Activated B cell treated with CpG ODN at 0.5 μM for 24 hours (primary cell): ENCODE measurements at regions not wholly inside any gene's neighbourhood (a gene's known extent, or its start where the extent isn't known, plus 50 kb on each side); places are given as distances from the start of the nearest gene placed in this dataset.

Experiments used
- ATAC-seq: fragments of 200-7000 bp; cut with Tn5 transposase; one replicate; pipeline ENCODE4 v1.10.0; 2021; ENCODE audit warnings: low read depth, mild to moderate bottlenecking, moderate library complexity
- CTCF ChIA-PET: fragments of 350-600 bp; sonication (Branson Sonifier 250); formaldehyde crosslinking; loops from one replicate; lab custom pipeline; 2021; ENCODE audit warnings: antibody characterized with exemption; lab: Charles Lee
- POLR2A ChIA-PET: fragments of 350-600 bp; sonication (Branson Sonifier 250); formaldehyde crosslinking; loops from one replicate; lab custom pipeline; 2021; ENCODE audit warnings: antibody characterized with exemption; lab: Charles Lee
- DNase-seq: peaks from one replicate; pipeline ENCODE4 v3.0.0; 2022
- H3K27ac Mint-ChIP-seq: one replicate; pipeline ENCODE4 v1.8.0; 2020; ENCODE audit warnings: mixed read lengths
- H3K27me3 Mint-ChIP-seq: one replicate; pipeline ENCODE4 v1.8.0; 2021; ENCODE audit warnings: mixed read lengths
- H3K36me3 Mint-ChIP-seq: one replicate; pipeline ENCODE4 v1.8.0; 2021; ENCODE audit warnings: low read depth, mixed read lengths
- H3K4me1 Mint-ChIP-seq: one replicate; pipeline ENCODE4 v1.8.0; 2021; ENCODE audit warnings: mixed read lengths
- H3K4me3 Mint-ChIP-seq: one replicate; pipeline ENCODE4 v1.8.0; 2020; ENCODE audit warnings: mild to moderate bottlenecking, mixed read lengths
- H3K9me3 Mint-ChIP-seq: one replicate; pipeline ENCODE4 v1.8.0; 2020; ENCODE audit warnings: mixed read lengths
- CTCF ChIP-seq: fragments of 200-600 bp; IDR thresholded peaks from one replicate; pipeline ENCODE4 v1.8.0; 2022; ENCODE audit warnings: antibody characterized with exemption, mild to moderate bottlenecking
- intact Hi-C: fragments of 100-400 bp; cut with micrococcal nuclease; formaldehyde crosslinking; loops from one replicate; pipeline ENCODE4 v1.15.1; 2024

DNA sequence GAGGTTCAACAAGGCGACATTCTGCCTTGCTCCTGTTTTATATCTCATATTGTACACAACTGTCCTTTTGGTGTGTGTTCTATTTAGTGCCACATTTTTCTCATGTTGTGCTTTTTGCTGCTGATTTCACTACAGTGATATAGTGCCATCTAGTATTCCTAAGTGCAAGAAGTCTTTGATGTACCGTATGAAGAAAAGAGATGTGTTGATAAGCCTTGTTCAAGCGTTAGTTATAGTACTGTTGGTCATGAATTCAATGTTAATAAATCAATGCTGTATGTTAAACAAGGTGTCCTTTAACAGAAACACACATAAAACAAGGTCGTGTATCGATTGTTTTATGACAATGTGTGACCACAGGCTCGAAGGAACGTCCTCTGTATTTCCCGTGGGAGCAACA is 939.4 kb downstream of the GATA3 start:
- POLR2A ChIA-PET: no interaction called here
- H3K36me3 Mint-ChIP-seq: no peaks in the 10 kb centered on the region
- no peak for DNase-seq
- H3K27me3 Mint-ChIP-seq: no peaks in the 10 kb centered on the region
- CTCF ChIA-PET: no interaction called here
- TF ChIP-seq CTCF: no peak
- H3K27ac Mint-ChIP-seq: no peak overlapping the region
- H3K9me3 Mint-ChIP-seq: no peaks in the 10 kb centered on the region
- H3K4me1 Mint-ChIP-seq: no peaks in the 10 kb centered on the region
- intact Hi-C loops: no loop called here
- H3K4me3 Mint-ChIP-seq: no peak overlapping the region
- ATAC-seq: no peak

DNA sequence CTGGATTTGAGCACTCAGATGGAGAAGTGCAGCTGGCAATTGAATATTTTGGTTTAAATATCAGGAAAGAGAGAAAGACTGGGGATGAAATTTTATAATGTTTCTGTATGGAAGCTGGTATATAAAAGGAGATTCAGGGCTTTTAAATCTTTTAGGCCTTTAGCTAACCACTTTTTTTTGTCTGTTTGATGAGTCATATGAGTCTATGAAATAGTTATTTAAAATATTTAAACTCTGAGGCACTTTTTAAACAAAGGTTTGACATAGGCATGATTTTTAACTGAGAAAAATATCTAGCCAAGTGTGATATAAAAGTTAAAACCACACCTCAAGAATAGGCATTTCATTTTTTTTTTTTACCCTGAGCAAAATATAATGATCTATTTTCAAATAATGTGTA is 944.3 kb downstream of the GATA3 start:
- no peak for TF ChIP-seq CTCF
- Mint-ChIP-seq H3K4me1 (no peaks in the 10 kb centered on the region), H3K4me3 (no peak overlapping the region), H3K9me3 (no peaks in the 10 kb centered on the region), H3K27ac (no peak overlapping the region), H3K36me3 (no peaks in the 10 kb centered on the region), H3K27me3 (no peaks in the 10 kb centered on the region)
- CTCF ChIA-PET: no interaction called here
- DNase-seq (no peak), ATAC-seq (no peak)
- intact Hi-C loops: no loop called here
- POLR2A ChIA-PET: no interaction called here

- H3K4me3 Mint-ChIP-seq: no peak overlapping the region
- H3K9me3 Mint-ChIP-seq: no peaks in the 10 kb centered on the region
- no peaks in the 10 kb centered on the region for H3K4me1 Mint-ChIP-seq
- CTCF ChIA-PET: no interaction called here
- DNase-seq: no peak
- no peak overlapping the region for H3K27ac Mint-ChIP-seq
- no peak for ATAC-seq
- H3K36me3 Mint-ChIP-seq: no peaks in the 10 kb centered on the region
- H3K27me3 Mint-ChIP-seq: no peaks in the 10 kb centered on the region
- intact Hi-C loops: no loop called here
- POLR2A ChIA-PET: no interaction called here
- TF ChIP-seq CTCF: no peak
Observed at GRCh38 chr10:9003122-9003521, 948.6 kb downstream of the GATA3 start.

DNA sequence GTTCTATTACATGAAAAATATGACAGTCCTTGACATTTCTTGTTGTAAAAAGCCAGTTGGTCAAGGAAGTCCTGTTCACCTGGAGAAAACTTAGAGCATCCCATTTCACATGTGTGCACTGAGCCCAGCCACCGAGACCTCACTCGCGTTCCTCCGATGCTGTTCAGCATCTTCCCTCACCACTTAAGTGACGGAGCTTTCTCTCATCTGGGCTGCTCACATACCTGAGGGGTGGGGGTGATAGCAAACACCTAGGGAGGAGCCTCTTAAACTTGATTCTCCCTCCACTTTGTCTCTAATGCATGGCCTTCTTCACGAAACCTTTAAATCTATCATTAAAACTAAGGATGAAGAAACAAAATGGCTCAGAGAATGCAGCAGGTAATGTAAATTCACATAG is 950.2 kb downstream of the GATA3 start:
- no peaks in the 10 kb centered on the region for H3K27me3 Mint-ChIP-seq
- ChIA-PET CTCF (no interaction called here), POLR2A (no interaction called here)
- DNase-seq (no peak), ATAC-seq (no peak)
- no peak overlapping the region for H3K4me3 Mint-ChIP-seq
- no peaks in the 10 kb centered on the region for H3K9me3 Mint-ChIP-seq
- intact Hi-C loops: no loop called here
- no peaks in the 10 kb centered on the region for H3K36me3 Mint-ChIP-seq
- H3K4me1 Mint-ChIP-seq: no peaks in the 10 kb centered on the region
- no peak overlapping the region for H3K27ac Mint-ChIP-seq
- TF ChIP-seq CTCF: no peak

DNA sequence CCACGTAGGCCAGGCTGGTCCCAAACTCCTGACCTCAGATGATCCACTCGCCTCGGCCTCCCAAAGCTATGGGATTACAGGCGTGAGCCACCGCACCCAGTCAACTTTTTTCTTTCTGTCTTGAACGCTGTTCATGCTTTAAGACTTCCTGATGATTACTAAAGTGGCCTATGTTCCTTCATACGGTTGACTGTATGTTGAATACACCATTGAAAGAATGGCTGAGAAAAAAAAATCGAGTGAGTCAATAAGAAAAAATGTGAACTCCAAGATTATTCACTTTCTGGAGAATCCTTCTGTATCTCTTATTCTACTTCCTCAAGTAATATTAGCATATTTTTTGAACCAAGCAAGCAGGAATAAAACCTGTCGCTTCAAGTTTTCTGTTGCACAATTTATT is 955.0 kb downstream of the GATA3 start:
- Mint-ChIP-seq H3K27ac (no peak overlapping the region), H3K4me3 (no peak overlapping the region), H3K4me1 (no peaks in the 10 kb centered on the region), H3K9me3 (no peaks in the 10 kb centered on the region), H3K27me3 (no peaks in the 10 kb centered on the region), H3K36me3 (no peaks in the 10 kb centered on the region)
- ChIA-PET POLR2A (no interaction called here), CTCF (no interaction called here)
- TF ChIP-seq CTCF: no peak
- DNase-seq: no peak
- intact Hi-C loops: no loop called here
- no peak for ATAC-seq
